PC-3 (cell line): ENCODE measurements at regions not wholly inside any gene's neighbourhood (a gene's known extent, or its start where the extent isn't known, plus 50 kb on each side); places are given as distances from the start of the nearest gene placed in this dataset.

Experiments used
- ATAC-seq: fragments of 200-7000 bp; cut with Tn5 transposase; 2 replicates; pipeline ENCODE4 v1.9.1; 2020; ENCODE audit warnings: mild to moderate bottlenecking, moderate library complexity
- BruUV-seq: library from RNA; stranded (reverse); fragments of 400-500 nt; replicated peaks from 2 replicates; lab custom pipeline; 2021; lab: Mats Ljungman, UMichigan
- CTCF ChIA-PET: fragments of 300-600 bp; sonication (Branson Sonifier 250); formaldehyde crosslinking; loops from one replicate; lab custom pipeline; 2022; ENCODE audit warnings: antibody characterized with exemption; lab: Charles Lee
- POLR2A ChIA-PET: fragments of 300-600 bp; sonication (Branson Sonifier 250); formaldehyde crosslinking; loops from one replicate; lab custom pipeline; 2022; ENCODE audit warnings: antibody characterized with exemption; ENCODE audit not compliant: unreplicated experiment; lab: Charles Lee
- DNase-seq: peaks from one replicate; pipeline ENCODE4 v3.0.0-alpha.2; 2015
- H2AFZ ChIP-seq: fragments of 300-600 bp; sonication (generic); 2 replicates; pipeline ENCODE4 v1.6.0; 2016; ENCODE audit warnings: antibody characterized with exemption, low read length
- H3F3A ChIP-seq: fragments of 300-600 bp; sonication (generic); one replicate; pipeline ENCODE4 v1.6.0; 2017; ENCODE audit warnings: antibody characterized with exemption, low read length, control low read depth, mild to moderate bottlenecking; ENCODE audit not compliant: unreplicated experiment
- H3K27ac ChIP-seq: fragments of 300-600 bp; sonication (generic); 2 replicates; pipeline ENCODE4 v1.5.1; 2016; ENCODE audit warnings: mild to moderate bottlenecking, low read length
- H3K27me3 ChIP-seq: fragments of 300-600 bp; sonication (generic); 2 replicates; pipeline ENCODE4 v1.6.1; 2016; ENCODE audit warnings: low read length, mixed read lengths
- H3K36me3 ChIP-seq: fragments of 300-600 bp; sonication (generic); 2 replicates; pipeline ENCODE4 v1.6.1; 2016; ENCODE audit warnings: low read depth, mixed run types, low read length, mixed read lengths
- H3K4me1 ChIP-seq: fragments of 300-600 bp; sonication (generic); 2 replicates; pipeline ENCODE4 v1.5.1; 2016; ENCODE audit warnings: low read length; ENCODE audit not compliant: insufficient read depth
- H3K4me2 ChIP-seq: fragments of 300-600 bp; sonication (generic); 2 replicates; pipeline ENCODE4 v1.6.0; 2016; ENCODE audit warnings: low read length
- H3K4me3 ChIP-seq: fragments of 300-600 bp; sonication (generic); 2 replicates; pipeline ENCODE4 v1.5.1; 2016; ENCODE audit warnings: mild to moderate bottlenecking, low read length, mixed read lengths
- H3K79me2 ChIP-seq: fragments of 300-600 bp; sonication (generic); 2 replicates; pipeline ENCODE4 v1.6.1; 2017; ENCODE audit warnings: low read length, mixed read lengths
- H3K9ac ChIP-seq: fragments of 300-600 bp; sonication (generic); 2 replicates; pipeline ENCODE4 v1.6.0; 2016; ENCODE audit warnings: mild to moderate bottlenecking, low read length
- H3K9me2 ChIP-seq: fragments of 300-600 bp; sonication (generic); replicated peaks from 2 replicates; pipeline ENCODE4 v1.6.1; 2016; ENCODE audit warnings: mixed run types, low read length, mixed read lengths
- H3K9me3 ChIP-seq: fragments of 300-600 bp; sonication (generic); 2 replicates; pipeline ENCODE4 v1.6.1; 2016; ENCODE audit warnings: low read length, mixed read lengths
- H4K20me1 ChIP-seq: fragments of 300-600 bp; sonication (generic); 2 replicates; pipeline ENCODE4 v1.6.1; 2016; ENCODE audit warnings: low read length, mixed read lengths
- CTCF ChIP-seq: fragments of 300-600 bp; sonication (generic); conservative IDR thresholded peaks from 2 replicates; pipeline ENCODE4 v1.5.1; 2017; ENCODE audit warnings: antibody characterized with exemption, low read depth, mild to moderate bottlenecking, low read length
- EZH2 ChIP-seq: fragments of 300-600 bp; sonication (generic); IDR thresholded peaks from one replicate; pipeline ENCODE4 v1.6.1; 2017; ENCODE audit warnings: antibody characterized with exemption, mild to moderate bottlenecking, low read length; ENCODE audit not compliant: unreplicated experiment
- EZH2phosphoT487 ChIP-seq: fragments of 300-600 bp; sonication (generic); IDR thresholded peaks from 2 replicates; pipeline ENCODE4 v1.6.1; 2018; ENCODE audit warnings: mild to moderate bottlenecking, antibody characterized with exemption, low read length, borderline replicate concordance
- intact Hi-C: fragments of 100-400 bp; cut with micrococcal nuclease; formaldehyde crosslinking; loops from 2 replicates; pipeline ENCODE4 v1.9.0; 2023

- CTCF ChIA-PET, result no interaction called here
- H3K4me1 ChIP-seq, result no peaks in the 10 kb centered on the region
- ATAC-seq, result no peak
- H3K9me2 ChIP-seq, result no peaks in the 10 kb centered on the region
- TF ChIP-seq EZH2 (no peak), EZH2phosphoT487 (no peak), CTCF (no peak)
- no peaks in the 10 kb centered on the region for H3F3A ChIP-seq
- intact Hi-C loops, result no loop called here
- DNase-seq, result no peak
- no peaks in the 10 kb centered on the region for H3K79me2 ChIP-seq
- no TSS peak for BruUV-seq
- no peak overlapping the region for H3K4me3 ChIP-seq
- H3K9me3 ChIP-seq, result no peaks in the 10 kb centered on the region
- no peak overlapping the region for H3K27ac ChIP-seq
- no peaks in the 10 kb centered on the region for H3K36me3 ChIP-seq
- H3K27me3 ChIP-seq, result no peaks in the 10 kb centered on the region
- POLR2A ChIA-PET, result no interaction called here
- H3K9ac ChIP-seq, result no peak overlapping the region
- no peak overlapping the region for H2AFZ ChIP-seq
- no peak overlapping the region for H3K4me2 ChIP-seq
- H4K20me1 ChIP-seq, result no peaks in the 10 kb centered on the region
Observed at GRCh38 chr11:27186580-27186979, 146.0 kb downstream of the BBOX1 start.

- Histone ChIP-seq H3K9me3 (no peaks in the 10 kb centered on the region), H3K79me2 (no peaks in the 10 kb centered on the region), H2AFZ (no peak overlapping the region), H4K20me1 (no peaks in the 10 kb centered on the region), H3K27me3 (no peaks in the 10 kb centered on the region), H3K36me3 (no peaks in the 10 kb centered on the region), H3K27ac (no peak overlapping the region), H3K4me2 (no peak overlapping the region), H3K4me1 (no peaks in the 10 kb centered on the region), H3K4me3 (no peak overlapping the region), H3F3A (no peaks in the 10 kb centered on the region), H3K9me2 (no peaks in the 10 kb centered on the region), H3K9ac (no peak overlapping the region)
- POLR2A ChIA-PET, result interaction anchor here (0.7 to 0.8 kb wide), 2 partner anchors 110 to 203 kb away, joined by 3 read pairs; no protein-coding TSS in a partner anchor
- DNase-seq (no peak), ATAC-seq (no peak)
- BruUV-seq, result no TSS peak
- CTCF ChIA-PET, result interaction anchor here (1.0 kb wide), 5 partner anchors 17 to 301 kb away, joined by 3 to 22 read pairs (median 5); no protein-coding TSS in a partner anchor
- TF ChIP-seq CTCF (no peak), EZH2phosphoT487 (no peak), EZH2 (no peak)
- intact Hi-C loops, result loop anchor here (1.0 kb wide), 2 partner anchors 112 to 302 kb away; no protein-coding TSS in a partner anchor
Observed at GRCh38 chr11:27184458-27185312, 144.1 kb downstream of the BBOX1 start.
